A549 (cell line): ENCODE measurements at regions not wholly inside any gene's neighbourhood (a gene's known extent, or its start where the extent isn't known, plus 50 kb on each side); places are given as distances from the start of the nearest gene placed in this dataset.

Source experiments
- ATAC-seq, 2 experiments: fragments of 200-7000 bp in 1 of 2; fragments of >200 bp in 1 of 2; cut with Nextera tagmentation in 1 of 2; cut with Tn5 transposase in 1 of 2; 3 replicates each; pipeline versions ENCODE4 v1.8.0 to v1.9.1; 2018 to 2020; ENCODE audit warnings: mild to moderate bottlenecking in 1 of 2, moderate library complexity in 1 of 2
- CTCF ChIA-PET: fragments of 300-600 bp; sonication (Branson Sonifier 250); formaldehyde crosslinking; extraction: SDS; loops from one replicate; lab custom pipeline; 2021; ENCODE audit warnings: antibody characterized with exemption, inconsistent platforms; lab: Yijun Ruan, JAX
- POLR2A ChIA-PET: fragments of 350-600 bp; formaldehyde crosslinking; extraction: SDS; loops from one replicate; lab custom pipeline; 2021; ENCODE audit warnings: antibody characterized with exemption, inconsistent platforms; lab: Yijun Ruan, JAX
- DNase-seq, 2 experiments: peaks; one replicate each; pipeline versions ENCODE4 v3.0.0 to v3.0.0-alpha.2; 2011 to 2016; ENCODE audit warnings: low read depth in 1 of 2, low spot score in 1 of 2
- FAIRE-seq: peaks from 2 replicates; lab custom pipeline; 2011; peaks lifted over from hg19 to GRCh38; lab: Jason Lieb, UNC
- H3K27ac ChIP-seq, 2 experiments: fragments of >200 bp; sonication (Bioruptor Twin); formaldehyde crosslinking; 3 replicates each; pipeline ENCODE4 v1.5.1; 2016 to 2017
- H3K4me1 ChIP-seq: fragments of >200 bp; sonication (Bioruptor Twin); formaldehyde crosslinking; 3 replicates; pipeline ENCODE4 v1.6.1; 2016
- H3K4me2 ChIP-seq: fragments of >200 bp; sonication (Bioruptor Twin); formaldehyde crosslinking; 3 replicates; pipeline ENCODE4 v1.6.1; 2016
- H3K4me3 ChIP-seq: fragments of >200 bp; sonication (Bioruptor Twin); formaldehyde crosslinking; 3 replicates; pipeline ENCODE4 v1.5.1; 2016
- H3K9me3 ChIP-seq: fragments of >200 bp; sonication (Bioruptor Twin); formaldehyde crosslinking; 3 replicates; pipeline ENCODE4 v1.6.1; 2016
- CBX2 ChIP-seq: fragments of 200-600 bp; sonication (generic); IDR thresholded peaks from 2 replicates; pipeline ENCODE4 v1.6.1; 2016; ENCODE audit warnings: low read depth, mild to moderate bottlenecking, borderline replicate concordance
- CBX8 ChIP-seq: fragments of 200-600 bp; sonication (generic); IDR thresholded peaks from 2 replicates; pipeline ENCODE4 v1.6.1; 2016
- CEBPB ChIP-seq, 2 experiments: fragments of >200 bp in 1 of 2; sonication (Bioruptor Twin) in 1 of 2; formaldehyde crosslinking in 1 of 2; IDR thresholded peaks; 2 replicates each; pipeline ENCODE4 v1.6.1; 2012 to 2016
- CHD4 ChIP-seq: fragments of 200-600 bp; sonication (generic); IDR thresholded peaks from 2 replicates; pipeline ENCODE4 v1.6.1; 2016; ENCODE audit warnings: antibody characterized with exemption, mild to moderate bottlenecking, borderline replicate concordance
- E2F6 ChIP-seq: IDR thresholded peaks from 2 replicates; pipeline ENCODE4 v1.6.1; 2012; ENCODE audit warnings: low read depth, borderline replicate concordance
- EHF ChIP-seq: fragments of 250-450 bp; sonication (Bioruptor Pico); IDR thresholded peaks from 2 replicates; pipeline ENCODE4 v1.5.0; 2020; ENCODE audit warnings: mild to moderate bottlenecking
- FOSB ChIP-seq: fragments of 250-450 bp; sonication (Bioruptor Pico); IDR thresholded peaks from 2 replicates; pipeline ENCODE4 v1.5.0; 2020; ENCODE audit warnings: mild to moderate bottlenecking, moderate library complexity
- HEYL ChIP-seq: fragments of 250-450 bp; sonication (Bioruptor Pico); IDR thresholded peaks from 2 replicates; pipeline ENCODE4 v1.8.0; 2021; ENCODE audit warnings: mild to moderate bottlenecking, moderate library complexity
- HOXB5 ChIP-seq: fragments of 250-450 bp; sonication (Bioruptor Pico); IDR thresholded peaks from 2 replicates; pipeline ENCODE4 v1.5.0; 2020; ENCODE audit warnings: mild to moderate bottlenecking, moderate library complexity
- KDM5A ChIP-seq: fragments of 200-600 bp; sonication (generic); IDR thresholded peaks from 2 replicates; pipeline ENCODE4 v1.6.1; 2016; ENCODE audit warnings: antibody characterized with exemption, mild to moderate bottlenecking
- NFE2L2 ChIP-seq: fragments of 150-350 bp; conservative IDR thresholded peaks from 2 replicates; pipeline ENCODE4 v1.6.1; 2014; ENCODE audit warnings: low read length
- NPAS2 ChIP-seq: fragments of 250-450 bp; sonication (Bioruptor Pico); IDR thresholded peaks from 2 replicates; pipeline ENCODE4 v1.8.0; 2022; ENCODE audit warnings: mild to moderate bottlenecking, moderate library complexity, borderline replicate concordance
- NR3C1 ChIP-seq: fragments of >200 bp; sonication (Bioruptor Twin); formaldehyde crosslinking; IDR thresholded peaks from 3 replicates; pipeline ENCODE4 v1.6.1; 2017
- RCOR1 ChIP-seq: fragments of 150-350 bp; IDR thresholded peaks from 2 replicates; pipeline ENCODE4 v1.6.1; 2014; ENCODE audit warnings: antibody characterized with exemption, low read length, low read depth
- RFX5 ChIP-seq: fragments of 450-650 bp; IDR thresholded peaks from 2 replicates; pipeline ENCODE4 v1.7.1; 2014; ENCODE audit warnings: antibody characterized with exemption, mild to moderate bottlenecking, moderate library complexity
- USF2 ChIP-seq: fragments of 450-650 bp; IDR thresholded peaks from 2 replicates; pipeline ENCODE4 v1.6.1; 2014; ENCODE audit warnings: antibody characterized with exemption
- ZC3H11A ChIP-seq: fragments of 450-650 bp; IDR thresholded peaks from 2 replicates; pipeline ENCODE4 v1.6.1; 2014; ENCODE audit warnings: antibody characterized with exemption, mild to moderate bottlenecking
- WGBS: methylation state at CpG from one replicate; pipeline ENCODE4 v1.1.6; 2017; ENCODE audit errors: missing lambda C conversion rate; 5-methylcytosine and 5-hydroxymethylcytosine counted together

DNA sequence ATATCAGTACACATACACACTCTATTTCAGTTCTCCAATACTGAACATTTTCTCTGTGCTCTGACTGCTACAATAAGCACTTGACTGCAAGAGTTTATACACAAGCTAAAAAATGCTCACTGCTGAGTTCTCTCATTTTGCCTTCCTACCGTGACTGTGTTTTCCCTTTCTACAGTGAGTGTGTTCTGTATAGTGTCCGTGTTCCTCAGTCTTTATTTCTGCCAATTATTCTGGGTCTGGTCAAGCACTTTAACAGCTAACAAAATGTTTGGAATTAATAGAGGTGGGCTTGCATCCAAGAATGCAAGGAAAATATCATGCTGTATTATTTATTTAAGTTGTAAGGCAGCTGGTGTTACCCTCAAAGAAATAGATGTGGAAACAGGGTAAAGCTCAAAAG is 217.0 kb upstream of the NREP start:
- H3K4me1 ChIP-seq: no peaks in the 10 kb centered on the region
- WGBS: 37% methylated on average over 2 of the region's 2 CpGs
- no peak for FAIRE-seq
- DNase-seq: no peak
- no peaks in the 10 kb centered on the region for H3K9me3 ChIP-seq
- no peak for ATAC-seq
- no peak overlapping the region for H3K4me2 ChIP-seq
- TF ChIP-seq E2F6: no peak
- ChIA-PET POLR2A (no interaction called here), CTCF (no interaction called here)
- H3K27ac ChIP-seq: no peak overlapping the region
- no peak overlapping the region for H3K4me3 ChIP-seq

- Histone ChIP-seq H3K27ac (no peak overlapping the region), H3K4me2 (no peak overlapping the region), H3K9me3 (no peaks in the 10 kb centered on the region), H3K4me3 (no peak overlapping the region), H3K4me1 (no peaks in the 10 kb centered on the region)
- FAIRE-seq (no peak), DNase-seq (no peak), ATAC-seq (no peak)
- ChIA-PET POLR2A (no interaction called here), CTCF (no interaction called here)
- WGBS: 11% methylated on average over 2 of the region's 2 CpGs
- TF ChIP-seq HOXB5 (CRISPR knock-in tag) (no peak), RFX5 (no peak), NFE2L2 (no peak), CHD4 (no peak), HEYL (CRISPR knock-in tag) (no peak), KDM5A (no peak), E2F6 (no peak), NR3C1 (no peak), CBX8 (no peak)
Measured at GRCh38 chr5:111972548-111972947, 215.6 kb upstream of the NREP start.

GRCh38 chr5:111972080-111972479 is 215.1 kb upstream of the NREP start:
- Histone ChIP-seq H3K27ac (no peak overlapping the region), H3K9me3 (no peaks in the 10 kb centered on the region), H3K4me3 (no peak overlapping the region), H3K4me1 (no peaks in the 10 kb centered on the region), H3K4me2 (no peak overlapping the region)
- ATAC-seq (no peak), DNase-seq (no peak), FAIRE-seq (no peak)
- ChIA-PET CTCF (no interaction called here), POLR2A (no interaction called here)
- no peak for TF ChIP-seq ZC3H11A
- TF ChIP-seq FOSB (CRISPR knock-in tag): no peak
- no peak for TF ChIP-seq RCOR1
- TF ChIP-seq HOXB5 (CRISPR knock-in tag): no peak
- no peak for TF ChIP-seq EHF (CRISPR knock-in tag)
- no peak for TF ChIP-seq CBX2
- no peak for TF ChIP-seq NFE2L2
- TF ChIP-seq CEBPB (IDR thresholded peaks at IDR 0.05): no peak
- 43% methylated on average over 2 of the region's 2 CpGs for WGBS

DNA sequence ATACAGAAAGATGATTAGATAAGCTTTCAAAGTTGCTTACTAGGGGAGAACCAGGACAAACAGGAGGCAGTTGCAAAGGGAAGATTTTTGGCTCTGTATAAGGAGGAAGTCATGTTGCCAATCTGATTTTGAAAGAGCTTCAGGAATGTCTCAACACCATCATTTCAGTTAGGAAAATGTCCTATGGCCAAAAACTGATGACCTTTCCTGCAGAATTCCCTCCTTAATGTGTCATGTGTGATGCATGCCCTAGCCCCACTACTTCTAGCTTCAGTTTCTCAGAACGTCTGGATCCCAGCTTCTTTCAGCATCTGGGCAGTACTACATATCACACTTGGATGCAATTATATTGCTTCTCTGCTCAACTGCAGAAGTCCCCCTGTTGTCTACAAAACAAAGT is 211.5 kb upstream of the NREP start:
- Histone ChIP-seq H3K4me3 (no peak overlapping the region), H3K4me1 (no peaks in the 10 kb centered on the region), H3K27ac (no peak overlapping the region), H3K4me2 (no peak overlapping the region), H3K9me3 (no peaks in the 10 kb centered on the region; the same call in 2 of the 3 replicates)
- DNase-seq: no peak
- TF ChIP-seq FOSB (CRISPR knock-in tag): no peak
- TF ChIP-seq USF2: no peak
- no peak for TF ChIP-seq NPAS2
- ChIA-PET CTCF (no interaction called here), POLR2A (no interaction called here)
- 28% methylated on average over 1 of the region's 1 CpG for WGBS
- FAIRE-seq: no peak
- ATAC-seq: no peak
